Natural killer cell (primary cell): ENCODE measurements at regions not wholly inside any gene's neighbourhood (a gene's known extent, or its start where the extent isn't known, plus 50 kb on each side); places are given as distances from the start of the nearest gene placed in this dataset.

Experiments
- ATAC-seq, 3 donors: fragments of 150-1000 bp in 2 of 3; fragments of 200-7000 bp in 1 of 3; cut with Tn5 transposase; 1 replicate in 1 of 3; 2 replicates in 2 of 3; pipeline ENCODE4 v1.10.0; 2021; ENCODE audit warnings: mild to moderate bottlenecking in 2 of 3, moderate library complexity in 2 of 3
- DNase-seq, 2 donors: peaks; one replicate each; pipeline versions ENCODE4 v3.0.0 to v3.0.0-alpha.2; 2013 to 2021; ENCODE audit warnings: mixed read lengths in 1 of 2
- H3K27ac ChIP-seq: one replicate; pipeline ENCODE4 v1.5.1; 2013; ENCODE audit warnings: mild to moderate bottlenecking, low read length
- H3K27me3 ChIP-seq: one replicate; pipeline ENCODE4 v1.6.1; 2013; ENCODE audit warnings: low read length; ENCODE audit not compliant: control insufficient read depth, insufficient read depth
- H3K36me3 ChIP-seq: one replicate; pipeline ENCODE4 v1.6.1; 2013; ENCODE audit warnings: low read length; ENCODE audit not compliant: control insufficient read depth, insufficient read depth
- H3K4me1 ChIP-seq: one replicate; pipeline ENCODE4 v1.6.1; 2013; ENCODE audit warnings: low read length; ENCODE audit not compliant: control insufficient read depth, insufficient read depth
- H3K4me3 ChIP-seq: one replicate; pipeline ENCODE4 v1.5.1; 2013; ENCODE audit warnings: low read length
- H3K9me3 ChIP-seq: one replicate; pipeline ENCODE4 v1.6.1; 2013; ENCODE audit warnings: low read length; ENCODE audit not compliant: control insufficient read depth, insufficient read depth
- H3K27ac Mint-ChIP-seq, 2 donors: one replicate each; pipeline ENCODE4 v1.8.0; 2022; ENCODE audit warnings: mild to moderate bottlenecking in 2 of 2, mixed read lengths in 2 of 2, moderate library complexity in 1 of 2
- H3K27me3 Mint-ChIP-seq, 2 donors: one replicate each; pipeline ENCODE4 v1.8.0; 2022; ENCODE audit warnings: low read depth in 2 of 2, mixed read lengths in 2 of 2
- H3K36me3 Mint-ChIP-seq: one replicate; pipeline ENCODE4 v1.8.0; 2022; ENCODE audit warnings: mixed read lengths
- H3K4me1 Mint-ChIP-seq, 2 donors: one replicate each; pipeline ENCODE4 v1.8.0; 2022; ENCODE audit warnings: mixed read lengths in 2 of 2
- H3K4me3 Mint-ChIP-seq: one replicate; pipeline ENCODE4 v1.8.0; 2022; ENCODE audit warnings: mild to moderate bottlenecking, moderate library complexity, mixed read lengths
- H3K9me3 Mint-ChIP-seq, 2 donors: one replicate each; pipeline ENCODE4 v1.8.0; 2022; ENCODE audit warnings: mixed read lengths in 2 of 2
- CTCF ChIP-seq: fragments of 200-600 bp; IDR thresholded peaks from one replicate; pipeline ENCODE4 v1.8.0; 2022; ENCODE audit warnings: antibody characterized with exemption
- WGBS: methylation state at CpG from one replicate; pipeline ENCODE4 v1.1.7; 2013; ENCODE audit warnings: missing lambda C conversion rate; ENCODE audit not compliant: insufficient coverage; 5-methylcytosine and 5-hydroxymethylcytosine counted together
- intact Hi-C: fragments of 100-400 bp; cut with micrococcal nuclease; formaldehyde crosslinking; loops from one replicate; pipeline ENCODE4 v1.14.2; 2022

GRCh38 chrX:124234348-124234747 lies 98.1 kb upstream of the TEX13D start:
- ATAC-seq (no peak), DNase-seq (no peak)
- 96% methylated on average over 3 of the region's 8 CpGs for WGBS
- Mint-ChIP-seq H3K4me1 (peaks cover 28% of the 10 kb centered on the region in 2 donors), H3K27ac (no peak overlapping the region), H3K36me3 (no peaks in the 10 kb centered on the region), H3K4me3 (no peak overlapping the region), H3K27me3 (no peaks in the 10 kb centered on the region), H3K9me3 (peaks cover 0 to 2% of the 10 kb centered on the region in 2 donors)
- Histone ChIP-seq H3K4me1 (peaks cover 16% of the 10 kb centered on the region), H3K4me3 (no peak overlapping the region), H3K27ac (no peak overlapping the region), H3K36me3 (no peaks in the 10 kb centered on the region), H3K9me3 (no peaks in the 10 kb centered on the region), H3K27me3 (no peaks in the 10 kb centered on the region)
- intact Hi-C loops: no loop called here
- no peak for TF ChIP-seq CTCF

GRCh38 chrX:124238268-124238667 lies 94.2 kb upstream of the TEX13D start:
- H3K4me1 ChIP-seq: peaks cover 16% of the 10 kb centered on the region
- peaks cover 0 to 2% of the 10 kb centered on the region in 2 donors for H3K9me3 Mint-ChIP-seq
- no peak for DNase-seq
- H3K27ac ChIP-seq: no peak overlapping the region
- no peaks in the 10 kb centered on the region for H3K36me3 ChIP-seq
- intact Hi-C loops: no loop called here
- no peak overlapping the region for H3K4me3 ChIP-seq
- no peaks in the 10 kb centered on the region for H3K27me3 Mint-ChIP-seq
- no peaks in the 10 kb centered on the region for H3K27me3 ChIP-seq
- H3K4me3 Mint-ChIP-seq: peak overlapping the region; percentile 26
- H3K36me3 Mint-ChIP-seq: no peaks in the 10 kb centered on the region
- H3K9me3 ChIP-seq: no peaks in the 10 kb centered on the region
- peak overlapping the region in 1 of 2 donors; percentile 29 for H3K27ac Mint-ChIP-seq
- 29% methylated on average over 1 of the region's 1 CpG for WGBS
- peaks cover 33% of the 10 kb centered on the region in 2 donors for H3K4me1 Mint-ChIP-seq
- no peak for TF ChIP-seq CTCF
- peak; percentile 38 to 69 (median 44) for ATAC-seq

- H3K27me3 ChIP-seq: no peaks in the 10 kb centered on the region
- no peak overlapping the region for H3K4me3 ChIP-seq
- no peak overlapping the region for H3K27ac ChIP-seq
- WGBS: 52% methylated on average over 1 of the region's 2 CpGs
- peaks cover 0 to 2% of the 10 kb centered on the region in 2 donors for H3K9me3 Mint-ChIP-seq
- peaks cover 16% of the 10 kb centered on the region for H3K4me1 ChIP-seq
- intact Hi-C loops: no loop called here
- no peaks in the 10 kb centered on the region for H3K9me3 ChIP-seq
- no peaks in the 10 kb centered on the region for H3K36me3 ChIP-seq
- TF ChIP-seq CTCF: no peak
- peaks cover 33% of the 10 kb centered on the region in 2 donors for H3K4me1 Mint-ChIP-seq
- DNase-seq (peak in 1 of 2 donors; percentile 47), ATAC-seq (no peak)
- no peak overlapping the region for H3K4me3 Mint-ChIP-seq
- H3K36me3 Mint-ChIP-seq: no peaks in the 10 kb centered on the region
- H3K27ac Mint-ChIP-seq: peak overlapping the region in 1 of 2 donors; percentile 3
- H3K27me3 Mint-ChIP-seq: no peaks in the 10 kb centered on the region
These were observed 93.1 kb upstream of the TEX13D start for GRCh38 chrX:124239324-124239723.

- Mint-ChIP-seq H3K27ac (peak overlapping the region in 1 of 2 donors; percentile 3), H3K36me3 (no peaks in the 10 kb centered on the region), H3K4me1 (peaks cover 33% of the 10 kb centered on the region in 2 donors), H3K9me3 (peaks cover 0 to 2% of the 10 kb centered on the region in 2 donors), H3K4me3 (no peak overlapping the region), H3K27me3 (no peaks in the 10 kb centered on the region)
- H3K4me1 ChIP-seq: peaks cover 16% of the 10 kb centered on the region
- peak in 1 of 2 donors; percentile 72 for DNase-seq
- peak in 2 of 3 donors; percentile 34 to 35 for ATAC-seq
- no peak overlapping the region for H3K4me3 ChIP-seq
- H3K36me3 ChIP-seq: no peaks in the 10 kb centered on the region
- 61% methylated on average over 4 of the region's 6 CpGs for WGBS
- no peaks in the 10 kb centered on the region for H3K27me3 ChIP-seq
- no peaks in the 10 kb centered on the region for H3K9me3 ChIP-seq
- no peak for TF ChIP-seq CTCF
- no peak overlapping the region for H3K27ac ChIP-seq
- intact Hi-C loops: no loop called here
These were observed 92.5 kb upstream of the TEX13D start for GRCh38 chrX:124239911-124240310.
